ENCODE measurements at regions not wholly inside any gene's neighbourhood (a gene's known extent, or its start where the extent isn't known, plus 50 kb on each side); places are given as distances from the start of the nearest gene placed in this dataset.

GRCh38 chr2:126832014-126832413, 66.7 kb upstream of the TEX51 start:
- no peak overlapping the region for H3K4me3 Mint-ChIP-seq
- no peaks in the 10 kb centered on the region for H3K36me3 Mint-ChIP-seq (ENCODE audit: low read depth)
- POLR2A ChIA-PET: no interaction called here
- H3K4me1 Mint-ChIP-seq: no peaks in the 10 kb centered on the region
- no peaks in the 10 kb centered on the region for H3K9me3 Mint-ChIP-seq (ENCODE audit: low read depth)
- ATAC-seq: no peak
- peaks cover 3% of the 10 kb centered on the region for H3K27me3 Mint-ChIP-seq
- no peak overlapping the region for H3K27ac Mint-ChIP-seq
- intact Hi-C loops (cut with DNase I, micrococcal nuclease): no loop called here
- CTCF ChIA-PET: no interaction called here
- DNase-seq: no peak

GRCh38 chr2:126832757-126833156, 65.9 kb upstream of the TEX51 start:
- Mint-ChIP-seq H3K9me3 (ENCODE audit: low read depth) (no peaks in the 10 kb centered on the region), H3K27ac (no peak overlapping the region), H3K4me3 (no peak overlapping the region), H3K36me3 (ENCODE audit: low read depth) (no peaks in the 10 kb centered on the region), H3K4me1 (no peaks in the 10 kb centered on the region), H3K27me3 (peaks cover 3% of the 10 kb centered on the region)
- intact Hi-C loops (cut with DNase I, micrococcal nuclease): no loop called here
- ChIA-PET CTCF (interaction anchor here (0.8 kb wide), 1 partner anchor 139 kb away, joined by 3 read pairs; no protein-coding TSS in a partner anchor), POLR2A (no interaction called here)
- ATAC-seq: no peak
- DNase-seq: no peak

GRCh38 chr2:126834006-126834659, 64.6 kb upstream of the TEX51 start:
- DNase-seq (no peak), ATAC-seq (no peak)
- H3K4me1 Mint-ChIP-seq: no peaks in the 10 kb centered on the region
- H3K27ac Mint-ChIP-seq: no peak overlapping the region
- H3K36me3 Mint-ChIP-seq (ENCODE audit: low read depth): no peaks in the 10 kb centered on the region
- peaks cover 3% of the 10 kb centered on the region for H3K27me3 Mint-ChIP-seq
- no peaks in the 10 kb centered on the region for H3K9me3 Mint-ChIP-seq (ENCODE audit: low read depth)
- intact Hi-C loops (cut with DNase I, micrococcal nuclease): no loop called here
- POLR2A ChIA-PET: no interaction called here
- H3K4me3 Mint-ChIP-seq: no peak overlapping the region
- CTCF ChIA-PET: no interaction called here

GRCh38 chr2:126835261-126835660, 63.4 kb upstream of the TEX51 start:
- no peak overlapping the region for H3K27ac Mint-ChIP-seq
- H3K27me3 Mint-ChIP-seq: peaks cover 8% of the 10 kb centered on the region
- ChIA-PET POLR2A (no interaction called here), CTCF (no interaction called here)
- DNase-seq: no peak
- H3K36me3 Mint-ChIP-seq (ENCODE audit: low read depth): no peaks in the 10 kb centered on the region
- ATAC-seq: no peak
- intact Hi-C loops (cut with DNase I, micrococcal nuclease): no loop called here
- H3K4me1 Mint-ChIP-seq: no peaks in the 10 kb centered on the region
- H3K9me3 Mint-ChIP-seq (ENCODE audit: low read depth): no peaks in the 10 kb centered on the region
- no peak overlapping the region for H3K4me3 Mint-ChIP-seq

GRCh38 chr2:126835831-126836230, 62.9 kb upstream of the TEX51 start:
- ATAC-seq (no peak), DNase-seq (no peak)
- Mint-ChIP-seq H3K27ac (no peak overlapping the region), H3K36me3 (ENCODE audit: low read depth) (no peaks in the 10 kb centered on the region), H3K9me3 (ENCODE audit: low read depth) (no peaks in the 10 kb centered on the region), H3K27me3 (peaks cover 8% of the 10 kb centered on the region), H3K4me3 (no peak overlapping the region), H3K4me1 (no peaks in the 10 kb centered on the region)
- ChIA-PET CTCF (interaction anchor here (0.8 kb wide), 1 partner anchor 1682 kb away, joined by 3 read pairs; no protein-coding TSS in a partner anchor), POLR2A (no interaction called here)
- intact Hi-C loops (cut with DNase I, micrococcal nuclease): no loop called here

GRCh38 chr2:126836761-126837679, 61.7 kb upstream of the TEX51 start:
- ATAC-seq (no peak), DNase-seq (no peak)
- Mint-ChIP-seq H3K27me3 (peaks cover 8% of the 10 kb centered on the region), H3K4me1 (no peaks in the 10 kb centered on the region), H3K9me3 (ENCODE audit: low read depth) (no peaks in the 10 kb centered on the region), H3K4me3 (no peak overlapping the region), H3K36me3 (ENCODE audit: low read depth) (no peaks in the 10 kb centered on the region), H3K27ac (no peak overlapping the region)
- ChIA-PET CTCF (interaction anchor here (0.5 to 0.8 kb wide), 2 partner anchors 12 to 109 kb away, joined by 3 read pairs; no protein-coding TSS in a partner anchor), POLR2A (no interaction called here)
- intact Hi-C loops (cut with DNase I, micrococcal nuclease): no loop called here

GRCh38 chr2:126837966-126838715, 60.5 kb upstream of the TEX51 start:
- ATAC-seq: no peak
- peaks cover 8% of the 10 kb centered on the region for H3K27me3 Mint-ChIP-seq
- no peak overlapping the region for H3K27ac Mint-ChIP-seq
- ChIA-PET CTCF (interaction anchor here (0.5 to 1.0 kb wide), 4 partner anchors 11 to 1543 kb away, joined by 3 to 4 read pairs (median 4); no protein-coding TSS in a partner anchor), POLR2A (no interaction called here)
- no peak for DNase-seq
- no peaks in the 10 kb centered on the region for H3K36me3 Mint-ChIP-seq (ENCODE audit: low read depth)
- H3K4me3 Mint-ChIP-seq: no peak overlapping the region
- H3K9me3 Mint-ChIP-seq (ENCODE audit: low read depth): no peaks in the 10 kb centered on the region
- intact Hi-C loops (cut with DNase I, micrococcal nuclease): no loop called here
- H3K4me1 Mint-ChIP-seq: no peaks in the 10 kb centered on the region

GRCh38 chr2:126838716-126838985, 60.0 kb upstream of the TEX51 start:
- CTCF ChIA-PET: interaction anchor here (0.6 to 1.0 kb wide), 3 partner anchors 10 to 479 kb away, joined by 3 to 4 read pairs (median 3); no protein-coding TSS in a partner anchor
- H3K9me3 Mint-ChIP-seq (ENCODE audit: low read depth): no peaks in the 10 kb centered on the region
- no peak overlapping the region for H3K27ac Mint-ChIP-seq
- intact Hi-C loops (cut with DNase I, micrococcal nuclease): no loop called here
- no peaks in the 10 kb centered on the region for H3K36me3 Mint-ChIP-seq (ENCODE audit: low read depth)
- DNase-seq (no peak), ATAC-seq (no peak)
- peaks cover 8% of the 10 kb centered on the region for H3K27me3 Mint-ChIP-seq
- no peak overlapping the region for H3K4me3 Mint-ChIP-seq
- no peaks in the 10 kb centered on the region for H3K4me1 Mint-ChIP-seq
- POLR2A ChIA-PET: no interaction called here

GRCh38 chr2:126839796-126840195, 58.9 kb upstream of the TEX51 start:
- no peak overlapping the region for H3K4me3 Mint-ChIP-seq
- no peaks in the 10 kb centered on the region for H3K9me3 Mint-ChIP-seq (ENCODE audit: low read depth)
- intact Hi-C loops (cut with DNase I, micrococcal nuclease): no loop called here
- ChIA-PET POLR2A (no interaction called here), CTCF (no interaction called here)
- H3K27me3 Mint-ChIP-seq: peaks cover 8% of the 10 kb centered on the region
- no peak overlapping the region for H3K27ac Mint-ChIP-seq
- DNase-seq (no peak), ATAC-seq (no peak)
- H3K4me1 Mint-ChIP-seq: no peaks in the 10 kb centered on the region
- H3K36me3 Mint-ChIP-seq (ENCODE audit: low read depth): no peaks in the 10 kb centered on the region

- peaks cover 8% of the 10 kb centered on the region for H3K27me3 Mint-ChIP-seq
- no peaks in the 10 kb centered on the region for H3K36me3 Mint-ChIP-seq (ENCODE audit: low read depth)
- intact Hi-C loops (cut with DNase I, micrococcal nuclease): no loop called here
- no peaks in the 10 kb centered on the region for H3K9me3 Mint-ChIP-seq (ENCODE audit: low read depth)
- CTCF ChIA-PET: interaction anchor here (1.4 to 1.6 kb wide), 2 partner anchors 8 to 43 kb away, joined by 3 to 8 read pairs; no protein-coding TSS in a partner anchor
- no peak overlapping the region for H3K27ac Mint-ChIP-seq
- no peaks in the 10 kb centered on the region for H3K4me1 Mint-ChIP-seq
- H3K4me3 Mint-ChIP-seq: no peak overlapping the region
- no peak for ATAC-seq
- POLR2A ChIA-PET: no interaction called here
- DNase-seq: no peak
Measured at GRCh38 chr2:126843081-126843480, 55.6 kb upstream of the TEX51 start.

- no peak for ATAC-seq
- CTCF ChIA-PET: no interaction called here
- intact Hi-C loops (cut with DNase I, micrococcal nuclease): no loop called here
- Mint-ChIP-seq H3K4me3 (no peak overlapping the region), H3K27me3 (peaks cover 2% of the 10 kb centered on the region), H3K36me3 (ENCODE audit: low read depth) (no peaks in the 10 kb centered on the region), H3K4me1 (no peaks in the 10 kb centered on the region), H3K9me3 (ENCODE audit: low read depth) (no peaks in the 10 kb centered on the region), H3K27ac (no peak overlapping the region)
- no peak for DNase-seq
- POLR2A ChIA-PET: no interaction called here
Measured at GRCh38 chr2:126846241-126846640, 52.4 kb upstream of the TEX51 start.
